ENCODE measurements at regions not wholly inside any gene's neighbourhood (a gene's known extent, or its start where the extent isn't known, plus 50 kb on each side); places are given as distances from the start of the nearest gene placed in this dataset.

GRCh38 chr7:26469188-26469587 is 177.5 kb downstream of the SNX10 start:
- TF ChIP-seq CTCF (IDR thresholded peaks at IDR 0.05) (no peak), POLR2AphosphoS5 (IDR thresholded peaks at IDR 0.05) (no peak)

Measured in esophagus muscularis mucosa (tissue), 3 donors.